ENCODE measurements at regions not wholly inside any gene's neighbourhood (a gene's known extent, or its start where the extent isn't known, plus 50 kb on each side); places are given as distances from the start of the nearest gene placed in this dataset.

DNA sequence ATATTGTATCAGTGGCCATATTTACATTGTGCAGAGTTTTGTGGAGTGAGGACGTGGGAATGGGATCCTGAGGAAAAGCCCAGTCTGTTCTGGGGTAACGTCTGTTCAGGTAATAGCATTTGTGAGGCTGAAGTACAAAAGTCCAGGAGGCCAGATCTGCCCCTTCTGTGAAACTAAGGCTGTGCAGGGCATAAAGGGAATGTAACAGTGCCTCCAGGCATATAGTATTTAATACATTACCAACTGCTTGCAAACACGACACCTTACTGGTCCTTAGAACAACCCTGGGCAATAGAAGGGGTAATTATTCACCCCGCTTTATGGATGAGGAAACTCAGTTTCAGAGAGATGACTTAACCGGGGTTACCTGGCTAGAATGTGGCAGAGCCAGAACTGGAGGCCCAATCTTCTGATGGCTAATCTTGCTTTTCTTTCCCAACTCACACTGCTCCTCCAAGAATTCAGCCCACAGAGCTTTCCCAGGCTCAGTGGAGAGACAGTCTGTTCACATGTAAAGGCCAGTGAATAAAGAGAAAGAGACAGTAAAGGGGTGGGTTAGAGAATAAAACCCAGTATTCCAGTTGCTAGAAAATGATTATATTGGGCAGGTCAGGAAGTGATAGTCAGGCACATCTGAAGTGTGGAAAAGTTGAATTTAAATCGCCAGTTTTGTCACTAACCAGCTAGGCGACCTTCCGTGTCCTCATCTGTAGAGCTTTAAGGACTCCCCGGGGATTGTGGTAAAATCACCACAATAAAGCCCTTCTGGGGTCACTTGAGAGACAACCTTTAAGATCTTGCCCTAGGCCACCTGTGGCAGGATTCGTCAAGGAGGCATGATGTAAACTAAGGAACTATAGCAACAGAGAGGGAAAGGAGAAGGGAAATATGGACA, 280.7 kb upstream of the CITED2 start:
- TF ChIP-seq CTCF (IDR thresholded peaks at IDR 0.05): no peak
- no peak for TF ChIP-seq POLR2A (IDR thresholded peaks at IDR 0.05)
